Brain microvascular endothelial cell (primary cell): ENCODE measurements at regions not wholly inside any gene's neighbourhood (a gene's known extent, or its start where the extent isn't known, plus 50 kb on each side); places are given as distances from the start of the nearest gene placed in this dataset.

Experiments
- DNase-seq: peaks from one replicate; pipeline ENCODE4 v3.0.0-alpha.2; 2020
- H3K27ac ChIP-seq: fragments of 250-450 bp; sonication (Bioruptor Pico); 2 replicates; pipeline ENCODE4 v1.5.1; 2020; ENCODE audit warnings: mild to moderate bottlenecking, moderate library complexity
- H3K27me3 ChIP-seq: fragments of 250-450 bp; sonication (Bioruptor Pico); replicated peaks from 2 replicates; pipeline ENCODE4 v1.5.1; 2020; ENCODE audit warnings: mild to moderate bottlenecking
- H3K36me3 ChIP-seq: fragments of 250-450 bp; sonication (Bioruptor Pico); replicated peaks from 2 replicates; pipeline ENCODE4 v1.5.1; 2020; ENCODE audit warnings: mild to moderate bottlenecking
- H3K4me3 ChIP-seq: 2 replicates; pipeline ENCODE4 v1.5.1; 2011; ENCODE audit warnings: low read depth, mild to moderate bottlenecking, control low read depth, low read length, moderate library complexity
- in situ Hi-C: cut with HindIII; loops from 2 replicates; pipeline ENCODE4 v1.10.0; 2017; ENCODE audit warnings: low sequenced_read_pairs, low pct_ligation_motif_present
- TF ChIP-seq, protein P1 (sequence below): IDR thresholded peaks from 2 replicates; pipeline ENCODE4 v1.5.1; 2011; ENCODE audit warnings: low read depth, mild to moderate bottlenecking, moderate library complexity, low read length, control low read depth, inconsistent platforms; ENCODE audit errors: missing control alignments

- no peak for DNase-seq
- Histone ChIP-seq H3K27ac (no peak overlapping the region), H3K36me3 (no peaks in the 10 kb centered on the region), H3K4me3 (no peak overlapping the region), H3K27me3 (no peaks in the 10 kb centered on the region)
- in situ Hi-C loops = no loop called here
- TF ChIP-seq, protein P1, sequence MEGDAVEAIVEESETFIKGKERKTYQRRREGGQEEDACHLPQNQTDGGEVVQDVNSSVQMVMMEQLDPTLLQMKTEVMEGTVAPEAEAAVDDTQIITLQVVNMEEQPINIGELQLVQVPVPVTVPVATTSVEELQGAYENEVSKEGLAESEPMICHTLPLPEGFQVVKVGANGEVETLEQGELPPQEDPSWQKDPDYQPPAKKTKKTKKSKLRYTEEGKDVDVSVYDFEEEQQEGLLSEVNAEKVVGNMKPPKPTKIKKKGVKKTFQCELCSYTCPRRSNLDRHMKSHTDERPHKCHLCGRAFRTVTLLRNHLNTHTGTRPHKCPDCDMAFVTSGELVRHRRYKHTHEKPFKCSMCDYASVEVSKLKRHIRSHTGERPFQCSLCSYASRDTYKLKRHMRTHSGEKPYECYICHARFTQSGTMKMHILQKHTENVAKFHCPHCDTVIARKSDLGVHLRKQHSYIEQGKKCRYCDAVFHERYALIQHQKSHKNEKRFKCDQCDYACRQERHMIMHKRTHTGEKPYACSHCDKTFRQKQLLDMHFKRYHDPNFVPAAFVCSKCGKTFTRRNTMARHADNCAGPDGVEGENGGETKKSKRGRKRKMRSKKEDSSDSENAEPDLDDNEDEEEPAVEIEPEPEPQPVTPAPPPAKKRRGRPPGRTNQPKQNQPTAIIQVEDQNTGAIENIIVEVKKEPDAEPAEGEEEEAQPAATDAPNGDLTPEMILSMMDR = no peak
Observed at GRCh38 chr1:166785987-166786386, 53.3 kb upstream of the POGK start.

GRCh38 chr1:166789286-166789685 lies 50.0 kb upstream of the POGK start:
- DNase-seq = no peak
- TF ChIP-seq, protein P1 = no peak
- no peaks in the 10 kb centered on the region for H3K36me3 ChIP-seq
- H3K4me3 ChIP-seq = no peak overlapping the region
- H3K27me3 ChIP-seq = no peaks in the 10 kb centered on the region
- H3K27ac ChIP-seq = no peak overlapping the region
- in situ Hi-C loops = no loop called here
